AG10803 (cell line): ENCODE measurements at regions not wholly inside any gene's neighbourhood (a gene's known extent, or its start where the extent isn't known, plus 50 kb on each side); places are given as distances from the start of the nearest gene placed in this dataset.

Source experiments
- DNase-seq: peaks from one replicate; pipeline ENCODE4 v3.0.0; 2010; ENCODE audit warnings: low read depth
- H3K4me3 ChIP-seq: 2 replicates; pipeline ENCODE4 v1.5.1; 2011; ENCODE audit warnings: mild to moderate bottlenecking, low read length, control low read depth
- CTCF ChIP-seq: conservative IDR thresholded peaks from 2 replicates; pipeline ENCODE4 v1.5.1; 2011; ENCODE audit warnings: mild to moderate bottlenecking, low read length, control low read depth, inconsistent platforms

DNA sequence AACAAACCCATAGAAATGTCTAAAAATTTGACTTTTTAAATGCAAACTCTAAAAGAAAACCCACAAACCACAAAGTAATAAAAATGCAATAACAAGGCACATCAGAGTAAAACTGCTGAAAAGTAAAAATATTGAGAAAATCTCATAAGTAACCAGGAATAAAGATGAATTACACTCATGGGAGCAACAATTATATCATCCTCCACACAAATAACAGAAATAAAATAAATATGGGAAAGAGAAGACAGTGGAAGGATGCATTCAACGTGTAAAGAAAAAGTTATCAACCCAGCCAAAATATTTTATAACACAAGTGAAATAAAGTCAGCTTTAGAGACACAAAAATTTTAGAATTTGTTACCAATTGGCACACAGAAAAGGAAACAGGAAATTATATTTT lies 1420.2 kb downstream of the PCDH18 start:
- DNase-seq: no peak
- no peak overlapping the region for H3K4me3 ChIP-seq
- TF ChIP-seq CTCF: no peak

GRCh38 chr4:136106753-136107152 lies 1425.5 kb downstream of the PCDH18 start:
- TF ChIP-seq CTCF: no peak
- no peak for DNase-seq
- H3K4me3 ChIP-seq: no peak overlapping the region

GRCh38 chr4:136103616-136104015 lies 1428.7 kb downstream of the PCDH18 start:
- no peak for DNase-seq
- no peak overlapping the region for H3K4me3 ChIP-seq
- TF ChIP-seq CTCF: no peak

DNA sequence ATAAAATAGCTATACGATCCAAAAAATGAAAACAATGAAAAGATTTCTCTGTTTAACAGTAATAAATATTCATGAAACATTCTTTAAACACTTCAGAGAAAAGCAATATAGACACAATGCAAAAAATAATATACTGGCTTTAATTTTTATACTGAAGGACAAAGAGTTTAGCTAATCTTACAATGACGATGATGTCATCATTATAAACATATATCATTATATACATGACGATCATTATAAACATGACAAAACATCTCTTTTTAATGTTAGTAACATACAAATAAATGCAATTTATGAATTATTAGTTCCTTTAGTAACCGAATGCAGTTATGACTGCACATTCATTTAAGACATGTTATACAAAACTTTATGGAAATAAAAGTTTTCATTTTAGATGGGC lies 1434.6 kb downstream of the PCDH18 start:
- no peak for DNase-seq
- TF ChIP-seq CTCF: no peak
- H3K4me3 ChIP-seq: no peak overlapping the region

GRCh38 chr4:136088211-136088867 lies 1444.0 kb downstream of the PCDH18 start:
- H3K4me3 ChIP-seq: no peak overlapping the region
- no peak for TF ChIP-seq CTCF
- DNase-seq: no peak

DNA sequence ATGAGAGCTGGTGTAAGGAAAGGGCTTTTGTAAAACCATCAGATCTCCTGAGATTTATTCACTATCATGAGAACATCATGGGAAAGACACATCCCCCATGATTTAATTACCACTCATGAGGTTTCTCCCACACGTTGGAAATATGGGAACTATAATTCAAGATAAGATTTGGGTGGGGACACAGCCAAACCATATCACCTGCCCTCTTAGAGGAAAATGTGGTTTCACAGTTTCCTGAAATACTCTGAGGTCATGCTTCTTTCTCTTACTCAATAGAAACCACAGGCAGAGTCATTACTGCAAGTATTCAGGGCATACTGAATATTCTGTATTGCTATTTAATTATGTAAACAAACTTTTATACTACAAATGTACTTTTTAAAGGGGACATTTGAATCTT lies 1453.3 kb downstream of the PCDH18 start:
- TF ChIP-seq CTCF: no peak
- no peak overlapping the region for H3K4me3 ChIP-seq
- no peak for DNase-seq

- no peak overlapping the region for H3K4me3 ChIP-seq
- DNase-seq: no peak
- no peak for TF ChIP-seq CTCF
Measured at GRCh38 chr4:136056748-136057147, 1475.5 kb downstream of the PCDH18 start.
